ENCODE measurements at regions not wholly inside any gene's neighbourhood (a gene's known extent, or its start where the extent isn't known, plus 50 kb on each side); places are given as distances from the start of the nearest gene placed in this dataset.

GRCh38 chr1:37098237-37098636 is 63.9 kb upstream of the GRIK3 start:
- no peak overlapping the region for H3K27ac ChIP-seq
- TF ChIP-seq ZFX (IDR thresholded peaks at IDR 0.05): no peak
- no peak for TF ChIP-seq CTCF (conservative IDR thresholded peaks at IDR 0.05)

GRCh38 chr1:37100310-37100709 is 66.0 kb upstream of the GRIK3 start:
- H3K27ac ChIP-seq: no peak overlapping the region
- TF ChIP-seq CTCF (conservative IDR thresholded peaks at IDR 0.05) (no peak), ZFX (IDR thresholded peaks at IDR 0.05) (no peak)

- TF ChIP-seq CTCF (conservative IDR thresholded peaks at IDR 0.05) (no peak), ZFX (IDR thresholded peaks at IDR 0.05) (no peak)
- H3K27ac ChIP-seq: no peak overlapping the region
Measured at GRCh38 chr1:37102656-37103382, 68.5 kb upstream of the GRIK3 start.

GRCh38 chr1:37105911-37106310 is 71.6 kb upstream of the GRIK3 start:
- TF ChIP-seq ZFX (IDR thresholded peaks at IDR 0.05) (no peak), CTCF (conservative IDR thresholded peaks at IDR 0.05) (no peak)
- no peak overlapping the region for H3K27ac ChIP-seq

GRCh38 chr1:37107153-37107907 is 73.0 kb upstream of the GRIK3 start:
- TF ChIP-seq ZFX (IDR thresholded peaks at IDR 0.05) (no peak), CTCF (conservative IDR thresholded peaks at IDR 0.05) (no peak)

GRCh38 chr1:37108596-37109188 is 74.4 kb upstream of the GRIK3 start:
- no peak overlapping the region for H3K27ac ChIP-seq
- TF ChIP-seq ZFX (IDR thresholded peaks at IDR 0.05): no peak
- no peak for TF ChIP-seq CTCF (conservative IDR thresholded peaks at IDR 0.05)

More at GRCh38 chr1:37107153-37107907, 73.0 kb upstream of the GRIK3 start:
- no peak overlapping the region for H3K27ac ChIP-seq

- H3K27ac ChIP-seq: no peak overlapping the region
Measured at GRCh38 chr1:37112430-37112829, 78.1 kb upstream of the GRIK3 start.

More at GRCh38 chr1:37112430-37112829, 78.1 kb upstream of the GRIK3 start:
- no peak for TF ChIP-seq CTCF (conservative IDR thresholded peaks at IDR 0.05)
- TF ChIP-seq ZFX (IDR thresholded peaks at IDR 0.05): no peak
